SK-N-MC (cell line): ENCODE measurements at regions not wholly inside any gene's neighbourhood (a gene's known extent, or its start where the extent isn't known, plus 50 kb on each side); places are given as distances from the start of the nearest gene placed in this dataset.

Experiments
- EZH2 ChIP-seq: fragments of 200-600 bp; sonication (generic); IDR thresholded peaks from one replicate; pipeline ENCODE4 v1.6.1; 2017; ENCODE audit warnings: antibody characterized with exemption
- POLR2AphosphoS5 ChIP-seq: IDR thresholded peaks from 2 replicates; pipeline ENCODE4 v1.6.1; 2012; ENCODE audit warnings: mild to moderate bottlenecking, low read depth, low read length, borderline replicate concordance

DNA sequence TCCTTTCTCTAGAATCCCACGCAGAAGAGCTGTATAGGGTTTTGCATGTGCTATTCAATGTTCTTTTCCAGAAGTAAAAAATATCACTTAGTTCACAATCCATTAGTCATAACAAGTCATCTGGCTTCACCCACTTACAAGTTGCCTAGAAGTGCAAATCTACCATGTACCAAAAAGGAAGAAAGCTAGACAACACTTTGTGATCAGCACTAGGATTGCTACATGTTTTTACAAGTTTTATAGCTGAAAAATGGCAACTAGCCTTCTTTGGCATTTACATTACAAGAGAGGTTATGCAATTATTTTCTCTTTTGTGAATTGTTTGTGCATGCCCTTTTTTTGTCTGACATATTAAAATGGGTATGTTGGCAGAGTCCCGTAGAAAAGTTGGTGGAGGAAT is 85.6 kb upstream of the PTPRK start:
- TF ChIP-seq EZH2, result no peak
- no peak for TF ChIP-seq POLR2AphosphoS5
